ENCODE measurements at regions not wholly inside any gene's neighbourhood (a gene's known extent, or its start where the extent isn't known, plus 50 kb on each side); places are given as distances from the start of the nearest gene placed in this dataset.
A peak's percentile ranks its signal among the peaks of the same experiment; 100 is the strongest.

GRCh38 chr2:217065012-217065290 lies 205.1 kb upstream of the TNP1 start:
- Histone ChIP-seq H3K4me1 (ENCODE audit: insufficient read depth, low read length) (peaks cover 21% of the 10 kb centered on the region), H3K9ac (ENCODE audit: low read depth, low read length) (0 out of 2 replicates have a peak overlapping the region, but pooled peaks have one; percentile 10), H3K36me3 (ENCODE audit: insufficient read depth, low read length) (no peaks in the 10 kb centered on the region), H3K9me3 (ENCODE audit: control insufficient read depth, insufficient read depth, low read length) (no peaks in the 10 kb centered on the region)

GRCh38 chr2:217064234-217065011 lies 204.6 kb upstream of the TNP1 start:
- Histone ChIP-seq H3K9me3 (ENCODE audit: control insufficient read depth, insufficient read depth, low read length) (no peaks in the 10 kb centered on the region), H3K9ac (ENCODE audit: low read depth, low read length) (0 out of 2 replicates have a peak overlapping the region, but pooled peaks have one; percentile 10), H3K36me3 (ENCODE audit: insufficient read depth, low read length) (no peaks in the 10 kb centered on the region), H3K4me1 (ENCODE audit: insufficient read depth, low read length) (peaks cover 21% of the 10 kb centered on the region)

- Histone ChIP-seq H3K9me3 (ENCODE audit: control insufficient read depth, insufficient read depth, low read length) (no peaks in the 10 kb centered on the region), H3K9ac (ENCODE audit: low read depth, low read length) (no peak overlapping the region; the same call in 1 of the 2 replicates), H3K4me1 (ENCODE audit: insufficient read depth, low read length) (peaks cover 21% of the 10 kb centered on the region), H3K36me3 (ENCODE audit: insufficient read depth, low read length) (no peaks in the 10 kb centered on the region)
Measured at GRCh38 chr2:217063238-217063755, 203.4 kb upstream of the TNP1 start.

DNA sequence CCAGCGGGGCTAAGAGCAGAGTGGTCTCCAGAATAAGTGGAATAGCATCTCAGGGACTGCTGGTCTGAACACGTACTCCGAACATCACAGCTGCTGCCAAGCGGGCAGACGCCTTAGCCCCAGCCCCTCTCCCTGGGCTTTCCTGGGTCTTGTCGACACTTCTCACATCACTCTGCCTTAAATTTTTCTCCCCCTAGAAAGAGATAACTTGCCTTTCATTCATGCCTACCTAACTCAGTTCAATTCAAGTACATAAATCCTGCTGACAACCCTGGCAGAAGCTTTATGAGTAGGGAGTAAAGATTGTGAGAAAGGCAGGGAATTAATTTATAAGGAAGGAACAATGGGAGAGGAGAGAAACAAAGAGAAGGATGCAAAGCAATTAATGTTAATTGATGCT lies 202.9 kb upstream of the TNP1 start:
- H3K9me3 ChIP-seq (ENCODE audit: control insufficient read depth, insufficient read depth, low read length) = no peaks in the 10 kb centered on the region
- no peak overlapping the region for H3K9ac ChIP-seq (ENCODE audit: low read depth, low read length)
- H3K36me3 ChIP-seq (ENCODE audit: insufficient read depth, low read length) = no peaks in the 10 kb centered on the region
- H3K4me1 ChIP-seq (ENCODE audit: insufficient read depth, low read length) = peaks cover 21% of the 10 kb centered on the region

DNA sequence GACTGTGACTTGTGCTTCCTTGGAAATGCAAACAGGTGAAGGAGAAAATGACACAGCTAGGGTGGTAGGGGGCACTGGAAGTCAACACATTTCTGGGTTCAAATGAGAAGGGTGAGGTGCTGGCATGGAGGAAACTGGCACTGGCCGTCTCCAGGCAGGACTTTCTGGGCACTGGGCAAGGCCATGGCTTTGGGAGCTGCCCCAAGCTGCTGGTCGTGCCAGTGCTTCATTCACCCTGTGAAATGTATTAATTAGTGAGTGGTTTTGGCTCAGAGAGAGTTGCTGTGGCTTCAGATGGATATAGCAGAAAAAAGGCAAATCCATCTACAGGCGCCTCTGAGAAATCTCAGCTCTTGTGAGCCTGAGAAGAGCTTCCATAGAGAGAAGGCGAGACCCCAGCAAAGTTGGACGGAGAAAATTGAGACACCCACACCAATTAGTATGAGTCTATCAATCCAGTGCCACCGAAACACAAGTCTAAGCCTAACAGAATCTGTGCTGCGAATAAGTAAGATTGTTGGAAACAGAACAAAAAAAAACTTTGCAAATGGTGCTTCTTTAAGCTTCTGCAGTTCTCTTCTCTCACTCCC lies 202.1 kb upstream of the TNP1 start:
- Histone ChIP-seq H3K4me1 (ENCODE audit: insufficient read depth, low read length) (peaks cover 21% of the 10 kb centered on the region), H3K9me3 (ENCODE audit: control insufficient read depth, insufficient read depth, low read length) (no peaks in the 10 kb centered on the region), H3K9ac (ENCODE audit: low read depth, low read length) (no peak overlapping the region), H3K36me3 (ENCODE audit: insufficient read depth, low read length) (no peaks in the 10 kb centered on the region)

DNA sequence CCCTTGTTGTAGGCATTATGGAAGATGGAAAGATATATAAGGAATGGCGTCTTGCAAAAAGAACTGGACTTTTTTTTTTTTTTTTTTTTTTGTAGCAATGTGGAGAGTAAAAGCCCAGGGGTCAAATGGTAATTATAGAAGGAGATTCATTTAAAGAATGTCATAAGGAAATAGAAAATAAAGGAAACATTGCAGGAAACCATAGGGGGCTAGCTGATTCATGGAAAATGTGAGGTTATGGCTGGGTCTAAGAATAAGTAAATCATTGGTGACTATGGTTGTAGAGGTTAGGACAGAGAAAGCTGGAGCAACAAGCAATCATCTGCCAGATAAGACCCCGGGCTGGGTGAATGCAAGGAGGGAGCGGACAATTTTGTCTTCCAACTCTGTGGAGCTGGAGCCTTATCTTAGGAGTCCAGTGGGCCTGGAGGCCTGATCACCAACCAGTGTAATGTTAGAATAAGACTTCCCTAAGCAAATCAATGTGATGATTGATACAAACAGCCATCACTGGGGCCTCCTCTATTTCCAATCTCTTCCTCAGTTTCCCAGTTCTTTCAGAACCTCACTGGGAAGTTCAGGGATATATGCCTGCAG lies 201.2 kb upstream of the TNP1 start:
- no peaks in the 10 kb centered on the region for H3K9me3 ChIP-seq (ENCODE audit: control insufficient read depth, insufficient read depth, low read length)
- H3K4me1 ChIP-seq (ENCODE audit: insufficient read depth, low read length) = peaks cover 21% of the 10 kb centered on the region
- no peaks in the 10 kb centered on the region for H3K36me3 ChIP-seq (ENCODE audit: insufficient read depth, low read length)
- no peak overlapping the region for H3K9ac ChIP-seq (ENCODE audit: low read depth, low read length)

DNA sequence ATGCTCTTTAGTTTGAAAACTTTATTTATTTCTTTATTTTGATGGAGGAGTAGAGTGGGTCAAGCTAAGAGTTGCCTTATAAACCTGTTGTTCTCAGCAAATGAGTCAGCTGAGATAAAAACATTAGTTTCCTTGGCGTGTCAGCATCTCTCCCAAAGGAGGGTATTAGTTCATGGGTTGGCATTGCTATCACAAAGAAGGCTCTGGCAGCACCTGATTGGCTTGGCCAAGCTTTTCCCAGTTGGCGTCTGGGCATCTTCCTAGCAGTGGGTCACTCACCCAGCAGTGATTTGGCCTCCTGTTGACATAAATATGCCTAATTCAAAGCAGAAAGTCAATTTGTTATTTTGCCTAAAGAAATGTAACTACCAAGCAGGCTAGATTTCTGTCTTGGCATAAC lies 200.7 kb upstream of the TNP1 start:
- no peak overlapping the region for H3K9ac ChIP-seq (ENCODE audit: low read depth, low read length)
- no peaks in the 10 kb centered on the region for H3K9me3 ChIP-seq (ENCODE audit: control insufficient read depth, insufficient read depth, low read length)
- peaks cover 21% of the 10 kb centered on the region for H3K4me1 ChIP-seq (ENCODE audit: insufficient read depth, low read length)
- H3K36me3 ChIP-seq (ENCODE audit: insufficient read depth, low read length) = no peaks in the 10 kb centered on the region

DNA sequence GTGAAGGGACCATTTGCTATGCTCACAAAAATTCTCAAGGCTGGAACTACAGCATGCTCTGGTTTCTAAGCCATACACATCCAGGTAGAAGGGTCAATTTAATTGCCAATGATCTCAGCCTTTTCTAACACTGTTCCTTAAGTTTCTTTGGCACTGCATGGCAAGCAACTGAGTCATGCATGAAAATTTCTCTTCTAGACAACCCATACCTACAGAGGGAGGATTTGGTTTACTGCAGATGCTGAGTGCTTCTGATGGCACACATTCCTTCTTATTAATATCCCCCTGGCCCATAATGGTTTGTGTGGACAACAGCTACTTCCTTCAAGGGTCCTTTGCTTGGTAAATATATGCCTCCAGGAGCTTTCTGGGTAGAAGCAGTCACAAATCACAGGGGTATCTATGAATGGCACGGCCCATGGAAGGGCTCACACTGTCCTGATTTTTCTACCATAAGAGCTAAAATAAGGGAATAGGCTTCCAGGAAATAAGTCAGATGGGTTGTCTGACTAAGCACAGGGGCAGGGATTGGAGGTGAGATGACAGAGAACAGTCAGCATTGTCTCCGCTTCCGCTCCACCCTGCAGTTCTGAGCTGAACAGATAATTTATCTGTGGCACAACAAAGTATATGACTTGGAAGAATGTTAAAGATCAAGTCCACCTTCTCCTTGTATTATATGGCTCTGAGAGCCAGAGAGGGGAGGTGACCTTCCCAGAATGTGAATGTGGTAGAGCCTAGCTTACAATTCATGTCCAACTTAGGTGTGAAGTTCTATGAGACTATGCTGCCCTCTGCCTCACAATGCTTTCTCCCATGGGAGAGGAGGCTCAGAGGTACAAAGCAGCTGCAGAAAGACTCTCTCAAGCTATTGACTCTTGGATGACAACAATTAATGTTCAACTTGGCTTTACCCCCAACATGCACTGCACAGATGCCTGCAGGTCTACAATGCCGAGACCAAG lies 199.2 kb upstream of the TNP1 start:
- Histone ChIP-seq H3K4me1 (ENCODE audit: insufficient read depth, low read length) (peaks cover 16% of the 10 kb centered on the region), H3K9ac (ENCODE audit: low read depth, low read length) (no peak overlapping the region), H3K36me3 (ENCODE audit: insufficient read depth, low read length) (no peaks in the 10 kb centered on the region), H3K9me3 (ENCODE audit: control insufficient read depth, insufficient read depth, low read length) (no peaks in the 10 kb centered on the region)

GRCh38 chr2:217057773-217058172 lies 197.9 kb upstream of the TNP1 start:
- H3K9me3 ChIP-seq (ENCODE audit: control insufficient read depth, insufficient read depth, low read length) = no peaks in the 10 kb centered on the region

GRCh38 chr2:217055624-217056023 lies 195.8 kb upstream of the TNP1 start:
- no peak overlapping the region for H3K9ac ChIP-seq (ENCODE audit: low read depth, low read length)
- no peaks in the 10 kb centered on the region for H3K9me3 ChIP-seq (ENCODE audit: control insufficient read depth, insufficient read depth, low read length)
- H3K4me1 ChIP-seq (ENCODE audit: insufficient read depth, low read length) = no peaks in the 10 kb centered on the region
- H3K36me3 ChIP-seq (ENCODE audit: insufficient read depth, low read length) = no peaks in the 10 kb centered on the region

More at GRCh38 chr2:217057773-217058172, 197.9 kb upstream of the TNP1 start:
- Histone ChIP-seq H3K9ac (ENCODE audit: low read depth, low read length) (no peak overlapping the region), H3K4me1 (ENCODE audit: insufficient read depth, low read length) (peaks cover 3% of the 10 kb centered on the region; the same call in 1 of the 2 replicates), H3K36me3 (ENCODE audit: insufficient read depth, low read length) (no peaks in the 10 kb centered on the region)

DNA sequence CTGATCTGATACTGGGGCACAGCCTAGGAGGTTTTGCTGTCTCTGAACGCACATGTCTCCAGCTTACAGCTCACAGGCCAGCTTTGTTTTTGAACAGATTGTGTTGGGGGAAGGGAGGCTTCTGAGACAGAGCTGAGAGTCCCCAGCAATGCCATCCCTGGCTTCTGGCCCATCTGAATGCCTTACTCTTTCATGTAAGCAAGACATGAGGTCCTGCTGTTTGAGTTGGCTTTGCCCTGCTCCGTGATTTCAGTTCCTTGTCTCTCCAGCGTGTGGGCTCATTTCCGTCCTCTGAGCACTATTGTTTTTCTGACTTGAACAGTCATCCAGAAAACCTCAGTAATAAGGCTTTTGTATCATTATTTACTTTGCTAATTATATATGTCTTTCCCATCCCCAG lies 194.9 kb upstream of the TNP1 start:
- no peaks in the 10 kb centered on the region for H3K4me1 ChIP-seq (ENCODE audit: insufficient read depth, low read length)
- no peaks in the 10 kb centered on the region for H3K36me3 ChIP-seq (ENCODE audit: insufficient read depth, low read length)
- H3K9me3 ChIP-seq (ENCODE audit: control insufficient read depth, insufficient read depth, low read length) = no peaks in the 10 kb centered on the region
- no peak overlapping the region for H3K9ac ChIP-seq (ENCODE audit: low read depth, low read length)

DNA sequence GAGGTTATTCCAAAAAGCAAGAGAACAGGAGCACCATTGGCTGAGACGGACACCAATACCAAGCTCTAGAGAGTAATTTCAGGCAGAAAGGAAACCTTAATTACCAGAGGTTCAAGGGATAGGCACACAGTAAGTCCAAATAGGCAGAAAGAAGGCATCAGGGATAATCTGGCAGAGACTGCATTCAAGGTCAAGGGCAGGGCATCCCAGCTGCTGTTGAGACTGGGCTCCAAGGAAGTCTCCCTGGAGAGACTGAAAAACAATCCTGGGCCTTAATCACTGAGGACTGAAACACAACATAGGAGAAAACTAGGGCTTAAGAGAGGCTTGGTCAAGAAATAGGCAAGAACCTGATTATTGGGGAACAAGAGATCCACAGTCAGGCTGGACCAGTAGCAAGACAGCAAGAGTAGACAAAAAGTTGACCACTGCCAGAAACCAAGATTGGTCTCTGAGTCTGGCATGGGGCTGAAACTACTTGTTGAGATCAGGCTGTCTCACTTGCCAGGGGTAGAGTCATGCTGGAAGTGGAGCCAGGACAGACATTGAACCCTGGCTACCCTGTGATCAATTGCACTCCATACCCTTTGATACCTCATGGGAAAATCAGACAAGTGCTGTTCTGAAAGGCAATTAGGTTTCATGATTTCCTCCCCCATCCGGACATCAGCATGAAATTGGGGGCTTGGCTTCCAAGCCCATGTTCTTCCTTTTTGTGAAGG lies 193.2 kb upstream of the TNP1 start:
- no peaks in the 10 kb centered on the region for H3K36me3 ChIP-seq (ENCODE audit: insufficient read depth, low read length)
- no peaks in the 10 kb centered on the region; the same call in none of the 2 replicates for H3K4me1 ChIP-seq (ENCODE audit: insufficient read depth, low read length)
- no peaks in the 10 kb centered on the region for H3K9me3 ChIP-seq (ENCODE audit: control insufficient read depth, insufficient read depth, low read length)
- H3K9ac ChIP-seq (ENCODE audit: low read depth, low read length) = no peak overlapping the region

GRCh38 chr2:217051416-217051815 lies 191.6 kb upstream of the TNP1 start:
- H3K4me1 ChIP-seq (ENCODE audit: insufficient read depth, low read length) = no peaks in the 10 kb centered on the region; the same call in none of the 2 replicates

More at GRCh38 chr2:217051416-217051815, 191.6 kb upstream of the TNP1 start:
- Histone ChIP-seq H3K36me3 (ENCODE audit: insufficient read depth, low read length) (no peaks in the 10 kb centered on the region), H3K9ac (ENCODE audit: low read depth, low read length) (no peak overlapping the region), H3K9me3 (ENCODE audit: control insufficient read depth, insufficient read depth, low read length) (no peaks in the 10 kb centered on the region)
